K562 (cell line): ENCODE measurements at regions not wholly inside any gene's neighbourhood (a gene's known extent, or its start where the extent isn't known, plus 50 kb on each side); places are given as distances from the start of the nearest gene placed in this dataset.

Source experiments
- ATAC-seq: fragments of 200-7000 bp; cut with Tn5 transposase; 3 replicates; pipeline ENCODE4 v1.9.1; 2020; ENCODE audit warnings: moderate library complexity
- BruUV-seq: library from RNA; stranded (reverse); fragments of 400-500 nt; replicated peaks from 2 replicates; lab custom pipeline; 2021; lab: Mats Ljungman, UMichigan
- CTCF ChIA-PET: fragments of 300-600 bp; formaldehyde crosslinking; extraction: SDS; loops from one replicate; lab custom pipeline; 2021; ENCODE audit warnings: low intra/inter-chr PET ratio; lab: Yijun Ruan, JAX
- POLR2A ChIA-PET: fragments of 300-600, 350-650 bp; sonication (Branson Sonifier 250); formaldehyde crosslinking; extraction: SDS; loops from one replicate; lab custom pipeline; 2021; ENCODE audit warnings: antibody characterized with exemption, inconsistent platforms; lab: Yijun Ruan, JAX
- DNase-seq, 4 experiments: peaks; one replicate each; pipeline versions ENCODE4 v3.0.0 to v3.0.0-alpha.2; 2011 to 2018; ENCODE audit warnings: low spot score in 3 of 4, mixed read lengths in 3 of 4; ENCODE audit errors: extremely low read depth in 1 of 4
- FAIRE-seq: peaks from 2 replicates; lab custom pipeline; 2011; peaks lifted over from hg19 to GRCh38; lab: Jason Lieb, UNC
- H2AFZ ChIP-seq: 2 replicates; pipeline ENCODE4 v1.6.0; 2011; ENCODE audit warnings: low read depth, low read length, control low read depth, inconsistent platforms
- H3K27ac ChIP-seq: fragments of 200-600 bp; 3 replicates; pipeline ENCODE4 v1.8.0; 2011; ENCODE audit warnings: low read depth, mild to moderate bottlenecking, control low read depth, inconsistent platforms, low read length, moderate library complexity, mixed read lengths; ENCODE audit errors: extremely low read depth
- H3K27me3 ChIP-seq, 2 experiments: fragments of 300-600 bp in 1 of 2; 2 replicates in 1 of 2; 3 replicates in 1 of 2; pipeline versions ENCODE4 v1.6.0 to v1.8.0; 2011; ENCODE audit warnings: inconsistent platforms in 2 of 2, low read length in 2 of 2, mild to moderate bottlenecking in 1 of 2, mixed read lengths in 1 of 2, moderate library complexity in 1 of 2; ENCODE audit not compliant: control insufficient read depth in 2 of 2, insufficient read depth in 2 of 2
- H3K36me3 ChIP-seq: fragments of 300-600 bp; 3 replicates; pipeline ENCODE4 v1.8.0; 2011; ENCODE audit warnings: mild to moderate bottlenecking, low read length, inconsistent platforms; ENCODE audit not compliant: control insufficient read depth, insufficient read depth
- H3K4me1 ChIP-seq, 2 experiments: fragments of 200-600 bp in 1 of 2; replicated peaks in 1 of 2; 2 replicates in 1 of 2; 3 replicates in 1 of 2; pipeline versions ENCODE4 v1.5.1 to v1.8.0; 2011; ENCODE audit warnings: inconsistent platforms in 2 of 2, low read length in 2 of 2, mild to moderate bottlenecking in 1 of 2, mixed read lengths in 1 of 2, moderate library complexity in 1 of 2; ENCODE audit not compliant: control insufficient read depth in 2 of 2, insufficient read depth in 2 of 2
- H3K4me2 ChIP-seq: 2 replicates; pipeline ENCODE4 v1.6.1; 2011; ENCODE audit warnings: low read length, control low read depth, inconsistent platforms, mixed read lengths; ENCODE audit not compliant: insufficient read depth
- H3K4me3 ChIP-seq: fragments of 200-600 bp; sonication (generic), shearing (Covaris generic); 2 replicates; pipeline ENCODE4 v1.5.1; 2016; ENCODE audit warnings: control low read depth, inconsistent platforms
- H3K79me2 ChIP-seq: fragments of 200-600 bp; 3 replicates; pipeline ENCODE4 v1.8.0; 2011; ENCODE audit warnings: low read length, inconsistent platforms; ENCODE audit not compliant: control insufficient read depth, insufficient read depth
- H3K9ac ChIP-seq, 2 experiments: 2 replicates each; pipeline versions ENCODE4 v1.6.0 to v1.6.1; 2011; ENCODE audit warnings: low read depth in 2 of 2, low read length in 2 of 2, control low read depth in 1 of 2, inconsistent platforms in 1 of 2, mild to moderate bottlenecking in 1 of 2, mixed read lengths in 1 of 2; ENCODE audit not compliant: insufficient read depth in 1 of 2
- H3K9me1 ChIP-seq: one replicate; pipeline ENCODE4 v1.6.0; 2011; ENCODE audit warnings: inconsistent platforms, mild to moderate bottlenecking, low read length, moderate library complexity; ENCODE audit not compliant: control insufficient read depth, insufficient read depth
- H3K9me3 ChIP-seq: replicated peaks from 2 replicates; pipeline ENCODE4 v1.5.1; 2011; ENCODE audit warnings: low read depth, low read length, inconsistent platforms; ENCODE audit not compliant: control insufficient read depth, insufficient read depth
- H4K20me1 ChIP-seq: replicated peaks from 2 replicates; pipeline ENCODE4 v1.6.1; 2011; ENCODE audit warnings: low read length, inconsistent platforms, mixed read lengths; ENCODE audit not compliant: control insufficient read depth, insufficient read depth
- DEAF1 ChIP-seq: fragments of 450-650 bp; formaldehyde crosslinking; IDR thresholded peaks from 2 replicates; pipeline ENCODE4 v1.4.0; 2020; ENCODE audit warnings: mild to moderate bottlenecking, moderate library complexity
- HEY1 ChIP-seq: fragments of 250-450 bp; sonication (Bioruptor Pico); IDR thresholded peaks from 2 replicates; pipeline ENCODE4 v1.5.0; 2020; ENCODE audit warnings: mild to moderate bottlenecking, moderate library complexity, borderline replicate concordance
- MECOM ChIP-seq: fragments of 250-450 bp; sonication (Bioruptor Pico); IDR thresholded peaks from 2 replicates; pipeline ENCODE4 v1.8.0; 2022; ENCODE audit warnings: inconsistent platforms
- NONO ChIP-seq, 2 experiments: fragments of 200-400 bp in 1 of 2; fragments of 450-650 bp in 1 of 2; formaldehyde crosslinking in 1 of 2; IDR thresholded peaks; 2 replicates each; pipeline ENCODE4 v1.6.1; 2017; ENCODE audit warnings: low read depth in 2 of 2, mild to moderate bottlenecking in 2 of 2, moderate library complexity in 2 of 2, low read length in 1 of 2
- NR1H2 ChIP-seq: sonication (generic); formaldehyde crosslinking; IDR thresholded peaks from 2 replicates; pipeline ENCODE4 v1.4.0; 2020; ENCODE audit warnings: mild to moderate bottlenecking, missing genetic modification reagents
- RBBP5 ChIP-seq: fragments of 200-600 bp; sonication (generic); IDR thresholded peaks from 2 replicates; pipeline ENCODE4 v1.6.1; 2012; ENCODE audit warnings: borderline replicate concordance, mild to moderate bottlenecking, low read length, control low read depth, inconsistent platforms; ENCODE audit not compliant: insufficient read depth, poor library complexity, severe bottlenecking
- RFX1 ChIP-seq: fragments of 450-650 bp; IDR thresholded peaks from 2 replicates; pipeline ENCODE4 v1.6.1; 2016; ENCODE audit warnings: mild to moderate bottlenecking, moderate library complexity
- SUPT5H ChIP-seq: fragments of 450-650 bp; IDR thresholded peaks from 2 replicates; pipeline ENCODE4 v1.6.1; 2016
- TOE1 ChIP-seq, 2 experiments: fragments of 450-650 bp in 1 of 2; sonication (generic) in 1 of 2; formaldehyde crosslinking in 1 of 2; IDR thresholded peaks; 2 replicates each; pipeline versions ENCODE4 v1.7.1 to v1.8.0; 2016 to 2022; ENCODE audit warnings: borderline replicate concordance in 2 of 2, mild to moderate bottlenecking in 2 of 2, antibody characterized with exemption in 1 of 2, inconsistent platforms in 1 of 2, low read depth in 1 of 2, missing genetic modification reagents in 1 of 2, moderate library complexity in 1 of 2
- ZNF175 ChIP-seq: fragments of 200-800 bp; sonication (Bioruptor generic); IDR thresholded peaks from 2 replicates; pipeline ENCODE4 v1.6.1; 2016; ENCODE audit warnings: low read depth, mild to moderate bottlenecking, missing genetic modification characterization, missing compliant biosample characterization
- ZNF324 ChIP-seq: fragments of 250-450 bp; sonication (Bioruptor Pico); IDR thresholded peaks from 2 replicates; pipeline ENCODE4 v1.4.0; 2020; ENCODE audit warnings: mild to moderate bottlenecking
- ZNF507 ChIP-seq: conservative IDR thresholded peaks from 2 replicates; pipeline ENCODE4 v1.6.1; 2017; ENCODE audit warnings: missing genetic modification characterization, missing compliant biosample characterization
- WGBS: fragments of 100-300 bp; shearing (Covaris generic); methylation state at CpG from one replicate; pipeline ENCODE4 v1.1.6; 2016; ENCODE audit warnings: low coverage, mixed read lengths; ENCODE audit not compliant: insufficient coverage; ENCODE audit errors: missing lambda C conversion rate; 5-methylcytosine and 5-hydroxymethylcytosine counted together
- in situ Hi-C: fragments of 300-500 bp; cut with MboI; formaldehyde crosslinking; loops from 4 replicates; pipeline ENCODE4 v1.15.0; 2018; ENCODE audit warnings: inconsistent platforms, mixed read lengths
- intact Hi-C: fragments of 100-400 bp; cut with micrococcal nuclease; formaldehyde crosslinking; loops from 2 replicates; pipeline ENCODE4 v1.14.2; 2022

DNA sequence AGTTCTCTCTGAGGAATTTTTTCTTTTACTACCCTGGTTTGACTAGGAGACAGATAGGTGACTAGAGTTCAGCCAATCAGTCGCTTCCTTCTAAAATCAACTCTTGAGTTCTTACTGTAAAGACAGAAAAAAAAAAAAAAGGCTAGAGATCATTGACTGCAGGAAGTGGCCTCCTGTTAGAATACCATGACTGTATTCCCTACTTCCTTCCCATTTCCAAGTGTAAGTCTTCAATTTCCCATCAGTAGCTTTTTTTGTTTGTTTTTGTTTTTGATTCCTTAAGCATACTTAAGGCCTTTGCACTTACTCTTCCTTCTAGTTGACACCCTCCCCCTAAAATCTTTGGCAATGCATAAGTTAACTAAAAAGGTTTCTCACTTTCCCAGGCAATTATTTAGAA is 154.3 kb downstream of the HMHB1 start:
- Histone ChIP-seq H3K36me3 (no peaks in the 10 kb centered on the region), H3K9me1 (no peaks in the 10 kb centered on the region), H3K9me3 (no peaks in the 10 kb centered on the region), H3K79me2 (no peaks in the 10 kb centered on the region), H3K4me2 (no peak overlapping the region), H3K4me3 (no peak overlapping the region), H3K4me1 (no peaks in the 10 kb centered on the region), H2AFZ (no peak overlapping the region), H3K27me3 (no peaks in the 10 kb centered on the region), H3K27ac (no peak overlapping the region), H3K9ac (no peak overlapping the region), H4K20me1 (no peaks in the 10 kb centered on the region)
- in situ Hi-C loops, result no loop called here
- FAIRE-seq, result no peak
- WGBS, result 0% methylated on average over 1 of the region's 1 CpG
- CTCF ChIA-PET, result no interaction called here
- TF ChIP-seq ZNF507 (tag) (no peak), HEY1 (CRISPR knock-in tag) (no peak), ZNF175 (CRISPR knock-in tag) (no peak), MECOM (CRISPR knock-in tag) (no peak), DEAF1 (CRISPR knock-in tag) (no peak), ZNF324 (CRISPR knock-in tag) (no peak), NR1H2 (CRISPR knock-in tag) (no peak), RFX1 (no peak), SUPT5H (no peak), NONO (IDR thresholded peaks at IDR 0.05; ENCODE audit: low read depth in 2 of 2, low read length in 1 of 2) (no peak), TOE1 (IDR thresholded peaks at IDR 0.05; ENCODE audit: borderline replicate concordance) (no peak), TOE1 (CRISPR knock-in tag; IDR thresholded peaks at IDR 0.05; ENCODE audit: borderline replicate concordance, low read depth) (no peak), RBBP5 (no peak)
- POLR2A ChIA-PET, result no interaction called here
- no TSS peak for BruUV-seq
- no peak for ATAC-seq
- intact Hi-C loops, result no loop called here
- DNase-seq, result no peak
